ENCODE measurements at regions not wholly inside any gene's neighbourhood (a gene's known extent, or its start where the extent isn't known, plus 50 kb on each side); places are given as distances from the start of the nearest gene placed in this dataset.

DNA sequence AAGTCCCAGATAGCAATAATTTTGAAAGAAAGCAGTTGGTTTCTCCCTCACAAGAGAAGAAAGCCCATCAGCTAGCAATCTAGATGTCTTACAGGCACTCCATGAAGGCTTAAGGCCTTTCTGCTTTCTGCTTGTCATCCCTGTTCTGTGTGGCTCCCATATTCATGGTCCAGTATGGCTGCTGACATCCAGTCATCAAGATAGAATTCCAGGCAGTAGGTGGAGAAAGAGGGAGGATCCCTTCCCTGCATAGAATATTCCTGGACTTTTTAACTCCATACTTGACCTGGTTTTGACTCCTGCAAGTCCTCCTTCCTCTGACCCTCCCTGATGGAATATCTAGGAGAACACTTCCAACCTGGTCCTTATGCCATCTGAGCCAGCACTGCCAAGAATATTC lies 389.9 kb upstream of the AKR1E2 start:
- TF ChIP-seq, protein P1, sequence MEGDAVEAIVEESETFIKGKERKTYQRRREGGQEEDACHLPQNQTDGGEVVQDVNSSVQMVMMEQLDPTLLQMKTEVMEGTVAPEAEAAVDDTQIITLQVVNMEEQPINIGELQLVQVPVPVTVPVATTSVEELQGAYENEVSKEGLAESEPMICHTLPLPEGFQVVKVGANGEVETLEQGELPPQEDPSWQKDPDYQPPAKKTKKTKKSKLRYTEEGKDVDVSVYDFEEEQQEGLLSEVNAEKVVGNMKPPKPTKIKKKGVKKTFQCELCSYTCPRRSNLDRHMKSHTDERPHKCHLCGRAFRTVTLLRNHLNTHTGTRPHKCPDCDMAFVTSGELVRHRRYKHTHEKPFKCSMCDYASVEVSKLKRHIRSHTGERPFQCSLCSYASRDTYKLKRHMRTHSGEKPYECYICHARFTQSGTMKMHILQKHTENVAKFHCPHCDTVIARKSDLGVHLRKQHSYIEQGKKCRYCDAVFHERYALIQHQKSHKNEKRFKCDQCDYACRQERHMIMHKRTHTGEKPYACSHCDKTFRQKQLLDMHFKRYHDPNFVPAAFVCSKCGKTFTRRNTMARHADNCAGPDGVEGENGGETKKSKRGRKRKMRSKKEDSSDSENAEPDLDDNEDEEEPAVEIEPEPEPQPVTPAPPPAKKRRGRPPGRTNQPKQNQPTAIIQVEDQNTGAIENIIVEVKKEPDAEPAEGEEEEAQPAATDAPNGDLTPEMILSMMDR (IDR thresholded peaks at IDR 0.05): no peak
- no peak for TF ChIP-seq POLR2A (IDR thresholded peaks at IDR 0.05)

Data from thyroid gland (tissue), 4 donors.